Astrocyte of the spinal cord (primary cell): ENCODE measurements at regions not wholly inside any gene's neighbourhood (a gene's known extent, or its start where the extent isn't known, plus 50 kb on each side); places are given as distances from the start of the nearest gene placed in this dataset.

Experiments used
- DNase-seq: peaks from one replicate; pipeline ENCODE4 v3.0.0; 2011; ENCODE audit warnings: low read depth, low spot score
- H3K4me3 ChIP-seq: 2 replicates; pipeline ENCODE4 v1.5.1; 2011; ENCODE audit warnings: low read depth, mild to moderate bottlenecking, low read length, moderate library complexity
- in situ Hi-C: cut with HindIII; loops from 2 replicates; pipeline ENCODE4 v1.10.0; 2017; ENCODE audit warnings: low sequenced_read_pairs
- TF ChIP-seq, protein P1 (sequence below): IDR thresholded peaks from 2 replicates; pipeline ENCODE4 v1.5.1; 2012; ENCODE audit warnings: low read depth, mild to moderate bottlenecking, low read length, inconsistent platforms

DNA sequence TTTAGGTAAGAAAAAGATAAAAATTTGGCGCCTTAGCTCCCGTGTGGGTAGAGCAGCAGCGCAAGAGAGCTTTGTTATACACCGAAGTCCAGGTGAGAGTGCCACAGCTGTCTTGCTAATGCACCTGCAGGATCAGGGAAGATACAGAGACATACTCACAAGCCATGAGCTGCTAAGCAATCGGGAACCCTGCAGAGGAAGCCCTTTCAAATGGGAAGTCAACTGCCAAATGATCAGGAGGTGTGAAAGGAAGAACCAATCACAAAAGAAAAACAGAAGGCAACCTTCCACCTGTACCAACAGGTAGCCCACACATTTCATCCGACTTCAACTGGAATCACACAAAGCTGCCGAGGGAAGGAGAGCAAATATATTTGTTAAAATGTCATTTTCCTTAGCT, 610.5 kb upstream of the PFKP start:
- in situ Hi-C loops, result no loop called here
- H3K4me3 ChIP-seq, result no peak overlapping the region
- DNase-seq, result no peak
- TF ChIP-seq, protein P1, sequence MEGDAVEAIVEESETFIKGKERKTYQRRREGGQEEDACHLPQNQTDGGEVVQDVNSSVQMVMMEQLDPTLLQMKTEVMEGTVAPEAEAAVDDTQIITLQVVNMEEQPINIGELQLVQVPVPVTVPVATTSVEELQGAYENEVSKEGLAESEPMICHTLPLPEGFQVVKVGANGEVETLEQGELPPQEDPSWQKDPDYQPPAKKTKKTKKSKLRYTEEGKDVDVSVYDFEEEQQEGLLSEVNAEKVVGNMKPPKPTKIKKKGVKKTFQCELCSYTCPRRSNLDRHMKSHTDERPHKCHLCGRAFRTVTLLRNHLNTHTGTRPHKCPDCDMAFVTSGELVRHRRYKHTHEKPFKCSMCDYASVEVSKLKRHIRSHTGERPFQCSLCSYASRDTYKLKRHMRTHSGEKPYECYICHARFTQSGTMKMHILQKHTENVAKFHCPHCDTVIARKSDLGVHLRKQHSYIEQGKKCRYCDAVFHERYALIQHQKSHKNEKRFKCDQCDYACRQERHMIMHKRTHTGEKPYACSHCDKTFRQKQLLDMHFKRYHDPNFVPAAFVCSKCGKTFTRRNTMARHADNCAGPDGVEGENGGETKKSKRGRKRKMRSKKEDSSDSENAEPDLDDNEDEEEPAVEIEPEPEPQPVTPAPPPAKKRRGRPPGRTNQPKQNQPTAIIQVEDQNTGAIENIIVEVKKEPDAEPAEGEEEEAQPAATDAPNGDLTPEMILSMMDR, result no peak

DNA sequence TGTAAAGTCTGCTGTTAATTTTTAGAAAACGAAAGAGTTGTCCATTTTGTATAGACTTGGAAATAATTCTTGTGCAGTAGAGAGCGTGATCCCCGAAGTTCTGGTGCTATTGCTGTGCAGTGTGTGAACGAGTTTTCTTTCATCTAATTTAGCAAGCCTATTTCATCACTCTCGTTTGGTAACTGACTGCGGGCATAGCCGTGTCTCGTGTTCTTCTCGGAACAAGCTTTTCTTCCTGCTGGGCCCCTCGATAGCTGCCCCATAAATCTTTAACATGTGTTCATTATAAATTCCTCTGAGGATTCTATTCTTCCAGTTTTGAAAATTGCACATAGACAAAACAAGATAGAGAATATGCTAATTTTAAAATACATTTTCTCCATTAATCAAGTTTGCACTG, 622.0 kb upstream of the PFKP start:
- no peak overlapping the region for H3K4me3 ChIP-seq
- DNase-seq, result no peak
- TF ChIP-seq, protein P1, result no peak
- in situ Hi-C loops, result no loop called here

DNA sequence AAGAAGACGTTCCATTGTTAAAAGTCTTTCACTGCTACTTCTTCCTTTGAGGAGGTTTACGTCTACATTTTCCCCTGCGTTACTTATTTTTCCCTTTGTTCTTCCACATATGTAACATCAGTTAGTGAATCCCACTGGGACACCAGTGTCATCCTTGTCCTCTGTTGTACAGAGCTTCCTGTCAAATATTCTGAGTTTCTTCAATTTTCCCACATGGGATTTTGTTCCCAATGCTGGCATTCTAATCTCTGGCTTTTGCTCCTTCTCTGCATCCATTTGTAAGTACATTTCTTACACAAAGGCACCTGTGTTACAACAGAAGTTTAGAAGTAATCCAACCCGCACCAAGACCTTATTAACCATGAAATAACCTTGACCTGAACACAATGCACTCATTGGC, 627.4 kb upstream of the PFKP start:
- TF ChIP-seq, protein P1, result no peak
- DNase-seq, result no peak
- no peak overlapping the region for H3K4me3 ChIP-seq
- in situ Hi-C loops, result no loop called here

DNA sequence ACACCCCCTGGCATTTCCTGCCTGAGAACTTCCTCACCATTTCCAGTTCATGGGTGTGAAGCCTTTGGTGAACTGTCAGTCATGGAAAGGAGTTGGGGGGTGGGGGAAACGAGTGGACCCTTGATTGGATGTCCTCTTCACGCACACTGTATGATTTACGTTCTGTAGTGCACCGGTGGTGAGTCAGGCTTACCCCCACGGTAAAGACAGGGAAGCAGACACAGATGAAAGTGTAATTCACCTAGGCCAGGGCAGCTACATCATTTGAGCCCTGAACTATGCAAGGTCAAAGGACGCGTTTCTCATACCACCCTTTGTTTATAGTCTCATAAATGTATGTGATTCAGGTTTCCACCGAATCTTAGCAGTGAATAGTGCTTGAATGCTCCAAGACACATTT, 628.3 kb upstream of the PFKP start:
- DNase-seq, result no peak
- H3K4me3 ChIP-seq, result no peak overlapping the region
- in situ Hi-C loops, result no loop called here
- TF ChIP-seq, protein P1, result no peak

DNA sequence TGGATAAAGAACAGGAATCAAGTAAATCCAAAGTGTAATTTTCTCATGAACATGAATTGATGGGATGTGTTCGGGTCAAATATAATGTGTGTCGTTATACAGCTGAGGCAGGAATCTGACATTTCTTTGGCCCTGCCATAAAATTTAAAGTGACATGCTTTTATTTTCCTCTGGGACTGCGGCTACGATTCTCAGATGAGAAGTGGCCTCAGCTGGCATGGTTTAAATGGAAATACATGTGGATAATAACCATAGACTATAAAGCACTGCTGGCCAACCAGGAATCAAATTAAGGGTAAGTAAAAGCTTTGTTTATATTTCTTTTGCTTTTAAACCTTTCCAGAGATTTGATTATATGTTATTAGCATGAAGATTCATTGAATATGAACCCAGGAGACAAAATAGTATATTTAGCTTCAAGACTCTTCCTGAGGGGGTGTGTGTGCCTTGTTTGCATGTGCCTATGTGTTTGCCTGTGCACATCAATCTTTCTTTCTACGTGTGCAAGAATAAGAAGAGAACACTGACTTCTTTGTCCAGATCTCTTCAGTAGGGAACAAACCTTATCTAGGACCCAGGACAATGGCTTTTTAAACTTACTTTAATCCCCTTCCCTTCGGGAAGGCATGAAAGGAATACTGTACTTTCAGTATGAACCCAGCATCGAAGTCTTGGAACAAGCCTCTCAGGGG, 629.0 kb upstream of the PFKP start:
- no peak overlapping the region for H3K4me3 ChIP-seq
- in situ Hi-C loops, result no loop called here
- TF ChIP-seq, protein P1, result no peak
- DNase-seq, result no peak

DNA sequence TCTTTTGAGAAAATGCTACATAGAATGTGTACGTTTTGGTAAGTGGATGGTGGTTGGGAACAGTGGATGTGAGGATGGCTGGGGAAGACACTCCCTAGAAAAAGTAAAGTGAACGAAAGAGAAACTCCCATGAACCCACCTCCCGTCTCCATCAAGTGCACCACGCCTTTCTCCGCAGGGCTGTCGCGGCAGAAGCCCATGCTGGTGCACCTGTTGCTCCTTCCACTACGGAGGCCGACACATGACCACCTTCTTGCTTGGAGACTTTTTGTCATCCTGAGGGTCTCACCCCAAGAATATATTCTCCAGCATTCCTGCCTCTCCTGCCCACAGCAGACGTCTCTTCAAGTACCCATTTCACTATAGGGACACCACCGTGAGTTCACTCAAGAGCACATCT, 630.4 kb upstream of the PFKP start:
- in situ Hi-C loops, result no loop called here
- no peak overlapping the region for H3K4me3 ChIP-seq
- TF ChIP-seq, protein P1, result no peak
- no peak for DNase-seq

DNA sequence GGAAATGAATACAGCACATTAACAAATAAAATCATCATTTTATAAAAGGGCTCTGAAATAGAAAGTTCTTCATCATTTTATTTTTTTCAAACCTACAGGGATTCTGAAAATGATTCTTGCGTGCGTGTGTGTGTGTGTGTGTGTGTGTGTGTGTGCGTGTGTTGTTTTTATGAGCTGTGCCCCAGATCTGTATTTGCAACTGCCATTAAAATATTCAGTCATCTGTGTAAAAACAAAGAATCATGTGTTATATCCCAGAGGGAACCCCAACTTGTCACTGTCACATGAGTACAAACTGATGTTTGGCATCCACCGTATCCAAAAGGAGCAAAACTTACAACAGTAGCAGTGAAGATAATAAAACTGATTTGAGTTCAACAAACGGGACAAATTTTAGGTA, 635.4 kb upstream of the PFKP start:
- in situ Hi-C loops, result no loop called here
- no peak overlapping the region for H3K4me3 ChIP-seq
- no peak for DNase-seq
- TF ChIP-seq, protein P1, result no peak
